Upper lobe of left lung (tissue), 4 donors: ENCODE measurements at regions not wholly inside any gene's neighbourhood (a gene's known extent, or its start where the extent isn't known, plus 50 kb on each side); places are given as distances from the start of the nearest gene placed in this dataset.

Experiments used
- CTCF ChIP-seq, 6 experiments: fragments of 450-650 bp in 4 of 6; fragments of 200-600 bp in 2 of 6; sonication (generic) in 2 of 6; IDR thresholded peaks; one replicate each; pipeline ENCODE4 v1.5.1; 2016 to 2019; ENCODE audit warnings: antibody characterized with exemption in 6 of 6
- POLR2A ChIP-seq, 4 donors: fragments of 450-650 bp; IDR thresholded peaks; one replicate each; pipeline ENCODE4 v1.5.1; 2016 to 2017; ENCODE audit warnings: antibody characterized with exemption in 4 of 4, mild to moderate bottlenecking in 2 of 4
- POLR2AphosphoS5 ChIP-seq, 2 donors: sonication (generic); formaldehyde crosslinking; IDR thresholded peaks; one replicate each; pipeline ENCODE4 v1.5.1; 2017; ENCODE audit warnings: antibody characterized with exemption in 2 of 2

- TF ChIP-seq POLR2A (IDR thresholded peaks at IDR 0.05): no peak
- no peak for TF ChIP-seq POLR2AphosphoS5 (IDR thresholded peaks at IDR 0.05)
- no peak for TF ChIP-seq CTCF (IDR thresholded peaks at IDR 0.05)
Measured at GRCh38 chr9:87387351-87388011, 110.2 kb upstream of the DAPK1 start.
